ENCODE measurements at regions not wholly inside any gene's neighbourhood (a gene's known extent, or its start where the extent isn't known, plus 50 kb on each side); places are given as distances from the start of the nearest gene placed in this dataset.
"Not testable (repeated sequence)": the region's sequence is repeated elsewhere in the genome, so short reads cannot be mapped to it uniquely, and the experiment has no call there.

GRCh38 chr12:88889326-88890110, 309.2 kb upstream of the KITLG start:
- DNase-seq (ENCODE audit: low spot score), result no peak

- DNase-seq (ENCODE audit: low spot score), result no peak
Measured at GRCh38 chr12:88884600-88884999, 304.3 kb upstream of the KITLG start.

GRCh38 chr12:88882662-88883061, 302.4 kb upstream of the KITLG start:
- DNase-seq (ENCODE audit: low spot score), result no peak

GRCh38 chr12:88880051-88880450, 299.8 kb upstream of the KITLG start:
- no peak for DNase-seq (ENCODE audit: low spot score)

- DNase-seq (ENCODE audit: low spot score), result no peak
Measured at GRCh38 chr12:88878295-88878694, 298.0 kb upstream of the KITLG start.

- no peak for DNase-seq (ENCODE audit: low spot score)
Measured at GRCh38 chr12:88876857-88877256, 296.6 kb upstream of the KITLG start.

- DNase-seq (ENCODE audit: low spot score), result no peak
Measured at GRCh38 chr12:88870000-88870737, 289.9 kb upstream of the KITLG start.

- DNase-seq (ENCODE audit: low spot score), result no peak
Measured at GRCh38 chr12:88868050-88868449, 287.8 kb upstream of the KITLG start.

- DNase-seq (ENCODE audit: low spot score), result no peak
Measured at GRCh38 chr12:88867510-88867909, 287.2 kb upstream of the KITLG start.

- no peak for DNase-seq (ENCODE audit: low spot score)
Measured at GRCh38 chr12:88866881-88867280, 286.6 kb upstream of the KITLG start.

- no peak for DNase-seq (ENCODE audit: low spot score)
Measured at GRCh38 chr12:88865537-88865936, 285.3 kb upstream of the KITLG start.

- DNase-seq (ENCODE audit: low spot score), result no peak
Measured at GRCh38 chr12:88860851-88861250, 280.6 kb upstream of the KITLG start.

- DNase-seq (ENCODE audit: low spot score), result no peak
Measured at GRCh38 chr12:88856201-88856600, 275.9 kb upstream of the KITLG start.

GRCh38 chr12:88855301-88855700, 275.0 kb upstream of the KITLG start:
- DNase-seq (ENCODE audit: low spot score), result no peak

- DNase-seq (ENCODE audit: low spot score), result no peak
Measured at GRCh38 chr12:88854260-88854659, 274.0 kb upstream of the KITLG start.

- DNase-seq (ENCODE audit: low spot score), result not testable (repeated sequence)
Measured at GRCh38 chr12:88847246-88847645, 267.0 kb upstream of the KITLG start.

GRCh38 chr12:88844426-88844825, 264.2 kb upstream of the KITLG start:
- DNase-seq (ENCODE audit: low spot score), result no peak

GRCh38 chr12:88842314-88842713, 262.0 kb upstream of the KITLG start:
- DNase-seq (ENCODE audit: low spot score), result no peak

GRCh38 chr12:88839486-88839885, 259.2 kb upstream of the KITLG start:
- no peak for DNase-seq (ENCODE audit: low spot score)

- no peak for DNase-seq (ENCODE audit: low spot score)
Measured at GRCh38 chr12:88836156-88836555, 255.9 kb upstream of the KITLG start.

- no peak for DNase-seq (ENCODE audit: low spot score)
Measured at GRCh38 chr12:88834226-88834625, 254.0 kb upstream of the KITLG start.

- DNase-seq (ENCODE audit: low spot score), result no peak
Measured at GRCh38 chr12:88833641-88834116, 253.4 kb upstream of the KITLG start.

GRCh38 chr12:88828537-88828936, 248.3 kb upstream of the KITLG start:
- not testable (repeated sequence) for DNase-seq (ENCODE audit: low spot score)

Data from cerebellar cortex (tissue), 1 donor.